Nucleus accumbens (tissue), 56 donors: ENCODE measurements at regions not wholly inside any gene's neighbourhood (a gene's known extent, or its start where the extent isn't known, plus 50 kb on each side); places are given as distances from the start of the nearest gene placed in this dataset.

Source experiments
- DNase-seq, 56 donors: peaks; one replicate each; lab custom pipeline; 2025; lab: John Stamatoyannopoulos, UW

- no peak for DNase-seq
These were observed 180.0 kb downstream of the FGF18 start for GRCh38 chr5:171599411-171599810.

- DNase-seq, result no peak
These were observed 180.6 kb downstream of the FGF18 start for GRCh38 chr5:171599957-171600612.

GRCh38 chr5:171600741-171601265 lies 181.4 kb downstream of the FGF18 start:
- peak in 1 of 56 donors; percentile 15 for DNase-seq

GRCh38 chr5:171601266-171601881 lies 181.9 kb downstream of the FGF18 start:
- DNase-seq, result peak in 2 of 56 donors; percentile 5 to 15

GRCh38 chr5:171603591-171603990 lies 182.0 kb upstream of the SMIM23 start:
- DNase-seq, result no peak

GRCh38 chr5:171604195-171604594 lies 181.4 kb upstream of the SMIM23 start:
- no peak for DNase-seq

- no peak for DNase-seq
These were observed 179.1 kb upstream of the SMIM23 start for GRCh38 chr5:171606414-171607024.

GRCh38 chr5:171607863-171608262 lies 177.8 kb upstream of the SMIM23 start:
- DNase-seq, result no peak

- no peak for DNase-seq
These were observed 175.7 kb upstream of the SMIM23 start for GRCh38 chr5:171609806-171610452.

GRCh38 chr5:171610686-171611085 lies 174.9 kb upstream of the SMIM23 start:
- no peak for DNase-seq

GRCh38 chr5:171612749-171613148 lies 172.9 kb upstream of the SMIM23 start:
- DNase-seq, result no peak

GRCh38 chr5:171614511-171614910 lies 171.1 kb upstream of the SMIM23 start:
- no peak for DNase-seq

- no peak for DNase-seq
These were observed 170.5 kb upstream of the SMIM23 start for GRCh38 chr5:171614971-171615653.

GRCh38 chr5:171615705-171616640 lies 169.6 kb upstream of the SMIM23 start:
- no peak for DNase-seq

GRCh38 chr5:171617266-171617665 lies 168.4 kb upstream of the SMIM23 start:
- no peak for DNase-seq

GRCh38 chr5:171617817-171618591 lies 167.6 kb upstream of the SMIM23 start:
- no peak for DNase-seq

- DNase-seq, result no peak
These were observed 166.4 kb upstream of the SMIM23 start for GRCh38 chr5:171619196-171619595.

GRCh38 chr5:171619744-171620143 lies 165.9 kb upstream of the SMIM23 start:
- DNase-seq, result no peak

GRCh38 chr5:171622010-171622409 lies 163.6 kb upstream of the SMIM23 start:
- peak in 2 of 56 donors; percentile 6 to 7 for DNase-seq
